NOMO-1 treated with DMSO at 0.1 percent for 48 hours (cell line): ENCODE measurements at regions not wholly inside any gene's neighbourhood (a gene's known extent, or its start where the extent isn't known, plus 50 kb on each side); places are given as distances from the start of the nearest gene placed in this dataset.
"Not testable (repeated sequence)": the region's sequence is repeated elsewhere in the genome, so short reads cannot be mapped to it uniquely, and the experiment has no call there.

Experiments used
- DNase-seq: peaks from one replicate; lab custom pipeline; 2025; ENCODE audit not compliant: unreplicated experiment; lab: John Stamatoyannopoulos, UW

GRCh38 chr14:22118899-22119477 lies 445.4 kb upstream of the OR4E1 start:
- no peak for DNase-seq

- DNase-seq = no peak
These were observed 439.8 kb upstream of the OR4E1 start for GRCh38 chr14:22113401-22113800.

- DNase-seq = no peak
These were observed 438.4 kb upstream of the OR4E1 start for GRCh38 chr14:22112004-22112403.

- DNase-seq = no peak
These were observed 434.1 kb upstream of the OR4E1 start for GRCh38 chr14:22107753-22108152.

GRCh38 chr14:22106700-22107697 lies 433.4 kb upstream of the OR4E1 start:
- no peak for DNase-seq

- DNase-seq = no peak
These were observed 432.0 kb upstream of the OR4E1 start for GRCh38 chr14:22105624-22106006.

- no peak for DNase-seq
These were observed 431.5 kb upstream of the OR4E1 start for GRCh38 chr14:22105006-22105623.

GRCh38 chr14:22100764-22101120 lies 427.1 kb upstream of the OR4E1 start:
- DNase-seq = not testable (repeated sequence)

- DNase-seq = peak; percentile 48
These were observed 426.5 kb upstream of the OR4E1 start for GRCh38 chr14:22099942-22100763.

GRCh38 chr14:22098435-22098834 lies 424.8 kb upstream of the OR4E1 start:
- DNase-seq = no peak

GRCh38 chr14:22097586-22098292 lies 424.1 kb upstream of the OR4E1 start:
- DNase-seq = no peak

GRCh38 chr14:22097072-22097471 lies 423.5 kb upstream of the OR4E1 start:
- no peak for DNase-seq

GRCh38 chr14:22096514-22096895 lies 422.9 kb upstream of the OR4E1 start:
- no peak for DNase-seq

- no peak for DNase-seq
These were observed 422.4 kb upstream of the OR4E1 start for GRCh38 chr14:22095860-22096513.

GRCh38 chr14:22089940-22090339 lies 416.3 kb upstream of the OR4E1 start:
- no peak for DNase-seq

- no peak for DNase-seq
These were observed 415.2 kb upstream of the OR4E1 start for GRCh38 chr14:22088614-22089342.

- no peak for DNase-seq
These were observed 412.5 kb upstream of the OR4E1 start for GRCh38 chr14:22086131-22086530.

GRCh38 chr14:22084393-22085281 lies 411.0 kb upstream of the OR4E1 start:
- peak; percentile 23 for DNase-seq
